AG09309 (cell line): ENCODE measurements at regions not wholly inside any gene's neighbourhood (a gene's known extent, or its start where the extent isn't known, plus 50 kb on each side); places are given as distances from the start of the nearest gene placed in this dataset.

Source experiments
- DNase-seq: peaks from one replicate; pipeline ENCODE4 v3.0.0-alpha.2; 2010; ENCODE audit warnings: low read depth
- H3K4me3 ChIP-seq: 2 replicates; pipeline ENCODE4 v1.5.1; 2011; ENCODE audit warnings: mild to moderate bottlenecking, low read depth, low read length, moderate library complexity; ENCODE audit not compliant: control insufficient read depth
- CTCF ChIP-seq: IDR thresholded peaks from 2 replicates; pipeline ENCODE4 v1.5.1; 2011; ENCODE audit warnings: mild to moderate bottlenecking, low read depth, low read length, inconsistent platforms; ENCODE audit not compliant: insufficient read depth, control insufficient read depth; ENCODE audit errors: missing control alignments

DNA sequence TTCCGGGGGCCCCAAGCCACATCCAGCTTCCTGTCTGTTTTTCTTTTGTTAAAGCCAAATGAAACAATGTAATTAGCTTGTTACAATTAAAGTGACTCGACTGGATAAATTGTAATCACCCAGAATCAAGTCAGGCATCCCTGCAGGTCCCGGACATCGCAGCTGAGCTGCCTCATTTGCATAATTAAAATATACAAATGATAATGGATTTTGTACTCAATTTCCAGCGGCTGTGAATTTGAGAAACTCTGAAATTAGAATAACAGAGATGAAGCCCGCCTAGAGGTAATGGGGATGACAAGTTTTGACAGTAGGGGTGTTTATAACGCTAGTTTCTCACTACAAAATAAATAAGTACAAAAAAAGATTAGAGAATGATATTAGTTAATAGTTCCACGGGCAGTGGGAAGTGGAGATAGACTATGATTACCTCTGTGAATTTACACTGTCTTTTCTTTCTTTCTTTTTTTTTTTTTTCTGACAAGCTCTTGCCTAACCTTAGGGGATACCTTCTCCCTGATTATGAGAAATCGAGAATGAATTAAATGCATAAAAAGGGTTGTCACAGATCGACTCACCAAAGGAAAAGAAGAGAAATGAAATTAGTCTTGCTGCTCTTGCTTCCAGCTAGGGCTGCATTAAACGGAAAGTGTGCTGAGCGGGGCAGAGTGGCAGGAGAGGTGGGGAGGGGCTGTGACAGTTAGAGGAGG lies 82.6 kb upstream of the SKOR2 start:
- no peak overlapping the region for H3K4me3 ChIP-seq
- TF ChIP-seq CTCF: no peak
- DNase-seq: no peak

DNA sequence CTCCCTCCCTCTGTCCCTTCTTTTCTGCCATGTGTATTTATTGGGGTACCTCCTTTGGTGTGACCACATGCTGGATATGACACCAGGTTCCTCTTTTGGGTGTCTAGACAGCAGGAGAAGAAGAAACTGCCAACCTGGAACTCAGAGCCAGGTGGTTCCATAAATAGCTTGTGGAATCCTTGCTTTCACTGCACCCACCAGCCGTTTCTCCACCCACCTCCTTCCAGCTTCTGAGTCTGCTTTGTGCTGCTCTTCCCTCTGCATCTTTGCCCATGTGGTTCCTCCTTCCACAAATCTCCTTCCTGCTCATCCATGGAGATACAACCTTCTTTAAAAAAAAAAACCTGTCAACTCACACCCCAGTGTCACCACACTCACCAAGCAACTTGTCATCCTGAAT lies 80.2 kb upstream of the SKOR2 start:
- no peak for TF ChIP-seq CTCF

DNA sequence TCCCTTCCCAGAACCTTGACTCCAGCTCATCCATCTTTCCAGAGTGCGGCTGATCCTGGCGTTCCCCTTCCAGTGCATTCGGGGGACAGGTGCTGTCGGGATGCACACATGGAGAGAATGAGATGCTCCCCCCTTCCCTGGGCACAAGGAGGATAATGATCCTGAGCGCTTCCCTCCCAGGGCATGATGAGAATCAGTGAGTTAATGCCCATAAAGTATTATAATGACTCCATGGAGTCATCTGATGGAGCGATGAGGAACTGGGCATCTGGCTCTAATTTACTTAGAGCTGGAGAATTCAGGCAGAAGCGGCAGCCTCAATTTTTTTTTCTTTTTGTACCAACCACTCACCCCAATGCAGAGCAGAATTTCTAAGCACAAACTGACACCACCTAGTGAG lies 79.6 kb upstream of the SKOR2 start:
- no peak for TF ChIP-seq CTCF
- DNase-seq: no peak
- no peak overlapping the region for H3K4me3 ChIP-seq

More for the DNA sequence above, 80.2 kb upstream of the SKOR2 start:
- no peak overlapping the region for H3K4me3 ChIP-seq
- DNase-seq: no peak

GRCh38 chr18:47323158-47323557 lies 71.7 kb upstream of the SKOR2 start:
- TF ChIP-seq CTCF: no peak
- no peak for DNase-seq
- H3K4me3 ChIP-seq: no peak overlapping the region

DNA sequence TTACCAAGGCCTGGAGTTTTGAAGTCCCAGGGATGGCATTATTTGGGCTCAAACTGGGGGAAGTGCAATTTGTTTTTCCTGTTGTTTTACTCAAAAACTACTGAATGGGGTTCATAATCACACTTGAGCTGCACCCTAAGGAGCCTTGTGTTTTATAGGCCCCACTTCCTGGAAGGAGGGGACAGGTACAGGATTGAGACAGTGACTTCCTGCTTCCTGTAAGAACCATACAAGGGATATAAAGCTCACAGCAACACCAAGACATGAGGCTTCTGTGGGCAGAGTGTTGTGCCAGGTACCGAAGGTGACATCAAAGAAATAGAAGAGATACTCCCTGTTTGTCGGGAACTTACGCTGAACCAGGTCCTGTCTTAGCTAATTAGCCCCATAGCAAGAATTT lies 70.4 kb upstream of the SKOR2 start:
- no peak for DNase-seq
- no peak for TF ChIP-seq CTCF
- no peak overlapping the region for H3K4me3 ChIP-seq

DNA sequence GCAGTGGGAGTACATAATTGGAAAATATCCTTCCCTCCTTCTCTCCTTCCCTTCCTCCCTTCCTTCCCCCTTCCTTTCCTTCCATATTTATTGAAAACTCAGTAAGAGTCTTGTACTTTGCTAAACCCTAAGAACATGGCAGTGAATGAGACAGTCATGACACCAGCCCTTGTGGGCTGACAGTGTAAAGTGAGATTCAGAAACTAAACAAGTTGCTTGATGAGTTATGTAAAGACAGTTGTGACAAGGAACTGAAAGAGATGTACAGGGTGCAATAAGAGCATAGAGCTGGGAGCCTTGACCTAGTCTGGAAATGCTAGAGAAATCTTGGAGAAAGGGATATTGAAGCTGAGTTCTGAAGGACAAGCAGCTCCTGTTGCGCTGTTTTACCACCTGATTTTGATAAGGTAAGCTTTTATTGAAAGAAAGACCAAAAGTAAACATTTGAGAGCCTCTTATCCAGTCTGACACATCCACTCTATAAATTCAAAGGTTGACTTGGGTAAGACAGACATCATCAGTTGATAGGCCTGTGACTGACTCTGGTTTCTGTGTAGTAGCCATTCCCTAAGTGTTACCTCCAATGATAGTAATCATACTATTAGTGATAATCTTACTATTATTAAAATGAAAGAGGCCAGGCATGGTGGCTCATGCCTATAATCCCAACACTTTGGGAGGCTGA lies 66.5 kb upstream of the SKOR2 start:
- no peak for TF ChIP-seq CTCF
- H3K4me3 ChIP-seq: no peak overlapping the region
- no peak for DNase-seq
